Calu3 (cell line): ENCODE measurements at regions not wholly inside any gene's neighbourhood (a gene's known extent, or its start where the extent isn't known, plus 50 kb on each side); places are given as distances from the start of the nearest gene placed in this dataset.

Experiments
- BruUV-seq: library from RNA; stranded (reverse); fragments of 400-500 nt; replicated peaks from 2 replicates; lab custom pipeline; 2021; lab: Mats Ljungman, UMichigan
- CTCF ChIA-PET: fragments of 300-600 bp; sonication (Branson Sonifier 250); formaldehyde crosslinking; loops from one replicate; lab custom pipeline; 2022; ENCODE audit warnings: antibody characterized with exemption; lab: Charles Lee
- DNase-seq: peaks from one replicate; pipeline ENCODE4 v3.0.0; 2022
- H3K27ac Mint-ChIP-seq: one replicate; pipeline ENCODE4 v1.8.0; 2022; ENCODE audit warnings: mixed read lengths; ENCODE audit not compliant: unreplicated experiment
- H3K27me3 Mint-ChIP-seq: one replicate; pipeline ENCODE4 v1.8.0; 2022; ENCODE audit warnings: mixed read lengths; ENCODE audit not compliant: unreplicated experiment
- H3K36me3 Mint-ChIP-seq: one replicate; pipeline ENCODE4 v1.8.0; 2022; ENCODE audit warnings: mild to moderate bottlenecking, moderate library complexity, mixed read lengths; ENCODE audit not compliant: insufficient read depth, unreplicated experiment
- H3K4me1 Mint-ChIP-seq: one replicate; pipeline ENCODE4 v1.8.0; 2022; ENCODE audit warnings: mild to moderate bottlenecking, low read depth, mixed read lengths; ENCODE audit not compliant: unreplicated experiment
- H3K4me3 Mint-ChIP-seq: one replicate; pipeline ENCODE4 v1.8.0; 2022; ENCODE audit warnings: mild to moderate bottlenecking, low read depth, moderate library complexity, mixed read lengths; ENCODE audit not compliant: unreplicated experiment
- H3K9me3 Mint-ChIP-seq: one replicate; pipeline ENCODE4 v1.8.0; 2022; ENCODE audit warnings: low read depth, mixed read lengths; ENCODE audit not compliant: unreplicated experiment
- intact Hi-C: fragments of 100-400 bp; cut with micrococcal nuclease; formaldehyde crosslinking; loops from one replicate; pipeline ENCODE4 v1.10.0; 2022; ENCODE audit not compliant: unreplicated experiment
- TF ChIP-seq, protein P1 (sequence below): fragments of 200-600 bp; IDR thresholded peaks from one replicate; pipeline ENCODE4 v1.8.0; 2022; ENCODE audit warnings: antibody characterized with exemption; ENCODE audit not compliant: unreplicated experiment

DNA sequence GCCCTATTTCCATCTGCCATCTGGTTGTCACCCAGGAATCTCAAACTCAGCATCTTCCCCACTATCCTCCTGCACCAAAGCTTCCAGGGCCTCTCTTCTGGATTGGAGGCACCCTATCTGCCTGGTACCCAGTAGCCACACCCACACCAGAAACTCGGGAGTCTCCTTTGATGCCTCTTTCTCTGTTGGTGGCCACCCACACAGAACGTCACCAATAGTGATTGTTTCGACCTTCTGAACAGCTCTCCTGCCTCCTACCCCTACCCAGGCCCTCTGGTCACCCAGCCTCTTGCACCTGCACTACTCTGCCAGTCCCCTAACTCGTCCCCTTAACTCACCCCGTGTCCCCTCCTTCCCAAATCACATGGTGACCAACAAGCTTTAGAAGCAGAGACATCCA is 95.0 kb downstream of the IRF2BPL start:
- Mint-ChIP-seq H3K9me3 (no peaks in the 10 kb centered on the region), H3K36me3 (peaks cover 4% of the 10 kb centered on the region), H3K4me1 (peaks cover 14% of the 10 kb centered on the region), H3K4me3 (no peak overlapping the region), H3K27ac (no peak overlapping the region), H3K27me3 (no peaks in the 10 kb centered on the region)
- intact Hi-C loops: no loop called here
- TF ChIP-seq, protein P1, sequence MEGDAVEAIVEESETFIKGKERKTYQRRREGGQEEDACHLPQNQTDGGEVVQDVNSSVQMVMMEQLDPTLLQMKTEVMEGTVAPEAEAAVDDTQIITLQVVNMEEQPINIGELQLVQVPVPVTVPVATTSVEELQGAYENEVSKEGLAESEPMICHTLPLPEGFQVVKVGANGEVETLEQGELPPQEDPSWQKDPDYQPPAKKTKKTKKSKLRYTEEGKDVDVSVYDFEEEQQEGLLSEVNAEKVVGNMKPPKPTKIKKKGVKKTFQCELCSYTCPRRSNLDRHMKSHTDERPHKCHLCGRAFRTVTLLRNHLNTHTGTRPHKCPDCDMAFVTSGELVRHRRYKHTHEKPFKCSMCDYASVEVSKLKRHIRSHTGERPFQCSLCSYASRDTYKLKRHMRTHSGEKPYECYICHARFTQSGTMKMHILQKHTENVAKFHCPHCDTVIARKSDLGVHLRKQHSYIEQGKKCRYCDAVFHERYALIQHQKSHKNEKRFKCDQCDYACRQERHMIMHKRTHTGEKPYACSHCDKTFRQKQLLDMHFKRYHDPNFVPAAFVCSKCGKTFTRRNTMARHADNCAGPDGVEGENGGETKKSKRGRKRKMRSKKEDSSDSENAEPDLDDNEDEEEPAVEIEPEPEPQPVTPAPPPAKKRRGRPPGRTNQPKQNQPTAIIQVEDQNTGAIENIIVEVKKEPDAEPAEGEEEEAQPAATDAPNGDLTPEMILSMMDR: no peak
- BruUV-seq: no TSS peak
- CTCF ChIA-PET: no interaction called here
- DNase-seq: no peak

DNA sequence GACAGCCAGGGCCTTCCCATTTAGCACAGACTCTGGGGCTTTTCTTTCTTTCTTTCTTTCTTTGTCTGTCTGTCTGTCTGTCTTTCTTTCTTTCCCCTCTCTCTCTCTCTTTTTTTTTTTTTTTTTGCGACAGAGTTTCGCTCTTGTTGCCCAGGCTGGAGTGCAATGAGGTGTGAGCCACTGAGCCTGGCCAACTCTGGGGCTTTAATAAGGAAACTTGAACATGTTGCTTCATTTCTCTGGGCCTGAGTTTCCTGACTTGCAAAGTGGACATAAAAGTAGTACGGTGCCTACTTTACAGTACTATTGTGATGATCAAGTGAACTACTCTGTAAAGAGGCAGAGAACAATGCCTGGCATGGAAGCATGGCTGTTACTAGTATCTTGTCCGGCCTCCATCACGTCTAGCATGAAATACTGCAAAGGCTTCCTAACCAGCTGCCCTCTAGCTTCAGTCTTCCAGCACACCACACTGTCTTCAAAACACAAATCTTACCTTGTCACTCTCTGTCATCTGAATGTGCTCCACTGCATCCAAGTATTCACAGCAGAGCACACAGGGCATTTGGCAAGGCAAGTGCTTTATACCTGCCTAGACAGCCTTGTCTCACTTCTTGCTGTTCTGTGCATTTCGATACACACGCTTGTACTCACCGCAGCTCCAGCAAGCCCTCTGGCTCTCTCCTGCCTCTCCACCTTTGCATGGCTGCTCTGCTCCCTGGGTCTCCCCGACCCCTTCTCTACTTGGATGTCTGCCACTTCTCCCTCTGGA is 96.7 kb downstream of the IRF2BPL start:
- Mint-ChIP-seq H3K36me3 (peaks cover 6% of the 10 kb centered on the region), H3K9me3 (no peaks in the 10 kb centered on the region), H3K4me3 (no peak overlapping the region), H3K27me3 (no peaks in the 10 kb centered on the region), H3K27ac (no peak overlapping the region), H3K4me1 (peaks cover 14% of the 10 kb centered on the region)
- BruUV-seq: no TSS peak
- CTCF ChIA-PET: interaction anchor here (0.5 to 1.4 kb wide), 3 partner anchors 12 to 573 kb away, joined by 3 to 6 read pairs (median 5); no protein-coding TSS in a partner anchor
- TF ChIP-seq, protein P1: no peak
- intact Hi-C loops: no loop called here
- no peak for DNase-seq

DNA sequence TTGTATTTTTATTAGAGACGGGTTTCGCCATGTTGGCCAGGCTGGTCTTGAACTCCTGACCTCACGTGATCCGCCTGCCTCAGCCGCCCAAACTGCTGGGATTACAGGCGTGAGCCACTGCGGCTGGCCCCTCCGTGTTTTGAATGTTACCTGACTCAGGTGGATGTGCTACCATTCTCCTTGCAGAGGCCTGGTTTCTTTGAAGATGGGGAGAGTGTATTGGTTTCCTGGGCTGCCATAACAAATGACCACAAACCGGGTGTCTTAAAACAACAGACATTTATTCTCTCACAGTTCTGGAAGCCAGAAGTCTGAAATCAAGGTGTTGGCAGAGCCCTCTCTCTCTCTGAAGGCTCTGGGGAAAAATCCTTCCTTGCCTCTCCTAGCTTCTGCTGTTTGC is 98.0 kb downstream of the IRF2BPL start:
- H3K27me3 Mint-ChIP-seq: no peaks in the 10 kb centered on the region
- CTCF ChIA-PET: no interaction called here

DNA sequence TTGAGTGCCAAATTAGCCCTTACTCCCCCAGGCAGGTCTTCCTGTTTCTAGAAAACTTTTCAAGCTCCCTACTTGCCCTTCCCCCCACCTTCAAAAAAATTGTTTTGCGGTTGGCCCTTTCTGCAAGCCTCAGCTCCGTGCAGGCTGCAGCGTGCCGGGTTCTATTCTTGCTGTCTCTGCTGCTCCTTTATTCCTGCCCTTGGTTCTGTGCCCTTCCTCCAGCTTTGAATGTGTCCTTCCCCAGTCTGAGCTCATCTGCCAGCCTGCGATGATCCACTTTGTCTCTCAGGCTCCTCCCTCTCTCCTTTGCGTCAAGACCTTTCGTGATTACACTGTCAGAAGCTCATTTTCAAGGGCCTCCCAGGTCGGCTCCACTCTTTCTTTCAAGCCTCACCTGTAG is 98.6 kb downstream of the IRF2BPL start:
- no TSS peak for BruUV-seq
- Mint-ChIP-seq H3K9me3 (no peaks in the 10 kb centered on the region), H3K4me3 (no peak overlapping the region), H3K4me1 (peaks cover 16% of the 10 kb centered on the region), H3K36me3 (peaks cover 6% of the 10 kb centered on the region), H3K27me3 (no peaks in the 10 kb centered on the region), H3K27ac (no peak overlapping the region)
- TF ChIP-seq, protein P1: no peak
- no peak for DNase-seq
- CTCF ChIA-PET: no interaction called here
- intact Hi-C loops: no loop called here

More for the DNA sequence above, 98.0 kb downstream of the IRF2BPL start:
- DNase-seq: no peak
- H3K4me3 Mint-ChIP-seq: no peak overlapping the region
- TF ChIP-seq, protein P1: no peak
- intact Hi-C loops: no loop called here
- H3K27ac Mint-ChIP-seq: no peak overlapping the region
- no peaks in the 10 kb centered on the region for H3K9me3 Mint-ChIP-seq
- peaks cover 14% of the 10 kb centered on the region for H3K4me1 Mint-ChIP-seq
- peaks cover 6% of the 10 kb centered on the region for H3K36me3 Mint-ChIP-seq
- no TSS peak for BruUV-seq
